IMR-90 (cell line): ENCODE measurements at regions not wholly inside any gene's neighbourhood (a gene's known extent, or its start where the extent isn't known, plus 50 kb on each side); places are given as distances from the start of the nearest gene placed in this dataset.
A peak's percentile ranks its signal among the peaks of the same experiment; 100 is the strongest.

Experiments
- ATAC-seq: fragments of 200-7000 bp; cut with Tn5 transposase; 2 replicates; pipeline ENCODE4 v1.9.1; 2020; ENCODE audit warnings: low read depth, mild to moderate bottlenecking, moderate library complexity
- BruUV-seq: library from RNA; stranded (reverse); fragments of 400-500 nt; replicated peaks from 2 replicates; lab custom pipeline; 2021; lab: Mats Ljungman, UMichigan
- CTCF ChIA-PET: fragments of 300-600 bp; formaldehyde crosslinking; extraction: SDS; loops from one replicate; lab custom pipeline; 2021; ENCODE audit warnings: antibody characterized with exemption; lab: Yijun Ruan, JAX
- POLR2A ChIA-PET: fragments of 300-600 bp; sonication (Branson Sonifier 250); formaldehyde crosslinking; loops from one replicate; lab custom pipeline; 2022; ENCODE audit warnings: antibody characterized with exemption; ENCODE audit not compliant: unreplicated experiment; lab: Charles Lee
- DNase-seq: peaks from one replicate; pipeline ENCODE4 v3.0.0; 2013
- H2AFZ ChIP-seq: replicated peaks from 2 replicates; pipeline ENCODE3; 2013; ENCODE audit warnings: low read length, mild to moderate bottlenecking; ENCODE audit not compliant: poor library complexity
- H2AK5ac ChIP-seq: 2 replicates; pipeline ENCODE4 v1.6.1; 2013; ENCODE audit warnings: low read depth, low read length, inconsistent platforms
- H2AK9ac ChIP-seq: replicated peaks from 2 replicates; pipeline ENCODE3; 2013; ENCODE audit warnings: mild to moderate bottlenecking, low read depth, low read length, moderate library complexity; ENCODE audit not compliant: poor library complexity
- H2BK120ac ChIP-seq: 2 replicates; pipeline ENCODE4 v1.6.1; 2013; ENCODE audit warnings: low read depth, low read length, inconsistent platforms
- H2BK15ac ChIP-seq: 3 replicates; pipeline ENCODE4 v1.6.1; 2013; ENCODE audit warnings: low read depth, low read length, inconsistent platforms
- H2BK20ac ChIP-seq: 2 replicates; pipeline ENCODE4 v1.6.1; 2013; ENCODE audit warnings: low read depth, mild to moderate bottlenecking, inconsistent platforms, low read length, moderate library complexity
- H2BK5ac ChIP-seq: 2 replicates; pipeline ENCODE4 v1.6.1; 2013; ENCODE audit warnings: mild to moderate bottlenecking, low read depth, low read length, inconsistent platforms; ENCODE audit not compliant: poor library complexity, severe bottlenecking
- H3K14ac ChIP-seq: replicated peaks from 2 replicates; pipeline ENCODE4 v1.6.1; 2013; ENCODE audit warnings: low read depth, low read length, inconsistent platforms
- H3K18ac ChIP-seq: 2 replicates; pipeline ENCODE4 v1.6.1; 2013; ENCODE audit warnings: low read depth, low read length, control low read depth
- H3K23ac ChIP-seq: 2 replicates; pipeline ENCODE4 v1.6.1; 2013; ENCODE audit warnings: low read depth, low read length, inconsistent platforms
- H3K27ac ChIP-seq: 2 replicates; pipeline ENCODE4 v1.5.1; 2013; ENCODE audit warnings: mild to moderate bottlenecking, control low read depth, low read length; ENCODE audit not compliant: insufficient read depth
- H3K27me3 ChIP-seq: 2 replicates; pipeline ENCODE4 v1.6.1; 2013; ENCODE audit warnings: low read length; ENCODE audit not compliant: control insufficient read depth, insufficient read depth
- H3K36me3 ChIP-seq: 2 replicates; pipeline ENCODE4 v1.6.1; 2013; ENCODE audit warnings: low read length, mixed read lengths; ENCODE audit not compliant: control insufficient read depth, insufficient read depth
- H3K4ac ChIP-seq: 2 replicates; pipeline ENCODE4 v1.6.1; 2013; ENCODE audit warnings: low read depth, low read length, inconsistent platforms
- H3K4me1 ChIP-seq: 2 replicates; pipeline ENCODE4 v1.6.1; 2013; ENCODE audit warnings: low read length, mixed read lengths; ENCODE audit not compliant: control insufficient read depth, insufficient read depth
- H3K4me2 ChIP-seq: 2 replicates; pipeline ENCODE4 v1.6.1; 2013; ENCODE audit warnings: low read depth, mild to moderate bottlenecking, control low read depth, low read length, moderate library complexity
- H3K4me3 ChIP-seq: 2 replicates; pipeline ENCODE4 v1.5.1; 2013; ENCODE audit warnings: low read depth, mild to moderate bottlenecking, control low read depth, low read length, moderate library complexity; ENCODE audit not compliant: insufficient read depth
- H3K56ac ChIP-seq: 2 replicates; pipeline ENCODE4 v1.6.1; 2013; ENCODE audit warnings: low read length, inconsistent platforms; ENCODE audit not compliant: insufficient read depth; ENCODE audit errors: extremely low read depth
- H3K79me1 ChIP-seq, 2 experiments: 2 replicates each; pipeline ENCODE4 v1.6.1; 2013; ENCODE audit warnings: low read length in 2 of 2, inconsistent platforms in 1 of 2, low read depth in 1 of 2
- H3K9ac ChIP-seq: 2 replicates; pipeline ENCODE4 v1.6.1; 2013; ENCODE audit warnings: low read depth, low read length, control low read depth
- H3K9me1 ChIP-seq: 2 replicates; pipeline ENCODE4 v1.6.1; 2013; ENCODE audit warnings: low read length, inconsistent platforms; ENCODE audit not compliant: insufficient read depth
- H3K9me3 ChIP-seq: 2 replicates; pipeline ENCODE4 v1.6.1; 2013; ENCODE audit warnings: low read length; ENCODE audit not compliant: control insufficient read depth, insufficient read depth
- H4K20me1 ChIP-seq: 2 replicates; pipeline ENCODE4 v1.6.1; 2013; ENCODE audit warnings: low read length, inconsistent platforms; ENCODE audit not compliant: insufficient read depth
- H4K5ac ChIP-seq: 2 replicates; pipeline ENCODE4 v1.6.1; 2013; ENCODE audit warnings: mild to moderate bottlenecking, low read depth, low read length, control low read depth
- H4K8ac ChIP-seq, 2 experiments: 2 replicates each; pipeline ENCODE4 v1.6.1; 2013; ENCODE audit warnings: low read depth in 2 of 2, low read length in 2 of 2, control low read depth in 1 of 2, inconsistent platforms in 1 of 2
- H4K91ac ChIP-seq: 2 replicates; pipeline ENCODE4 v1.6.1; 2013; ENCODE audit warnings: low read depth, low read length, inconsistent platforms; ENCODE audit not compliant: insufficient read depth
- POLR2A ChIP-seq: IDR thresholded peaks from 2 replicates; pipeline ENCODE4 v1.6.1; 2012; ENCODE audit warnings: mild to moderate bottlenecking, low read depth, low read length
- RCOR1 ChIP-seq: IDR thresholded peaks from 2 replicates; pipeline ENCODE4 v1.6.1; 2012; ENCODE audit warnings: mild to moderate bottlenecking, low read length, improper control_type of control experiment; ENCODE audit not compliant: insufficient replicate concordance
- WGBS, 2 experiments: methylation state at CpG; one replicate each; pipeline versions ENCODE4 v1.1.5 to v1.1.7; 2013; ENCODE audit warnings: missing lambda C conversion rate in 2 of 2; ENCODE audit not compliant: insufficient read length in 1 of 2; ENCODE audit errors: extremely low coverage in 2 of 2; 5-methylcytosine and 5-hydroxymethylcytosine counted together
- dilution Hi-C: fragments of 300-500 bp; cut with HindIII; formaldehyde crosslinking; loops from one replicate; pipeline ENCODE4 v1.14.3; 2018; ENCODE audit warnings: low sequenced_read_pairs; ENCODE audit not compliant: unreplicated experiment
- in situ Hi-C: fragments of 300-500 bp; cut with MboI; formaldehyde crosslinking; loops from 3 replicates; pipeline ENCODE4 v1.14.3; 2019; ENCODE audit warnings: low sequenced_read_pairs, inconsistent platforms, mixed read lengths
- intact Hi-C: fragments of 100-400 bp; cut with micrococcal nuclease; formaldehyde crosslinking; loops from 2 replicates; pipeline ENCODE4 v1.10.0; 2022
- TF ChIP-seq, protein P1 (sequence below): conservative IDR thresholded peaks from 2 replicates; pipeline ENCODE4 v1.5.1; 2012; ENCODE audit warnings: mild to moderate bottlenecking, low read depth, low read length, improper control_type of control experiment

GRCh38 chr14:58826845-58827686, 189.3 kb downstream of the DACT1 start:
- in situ Hi-C loops (no loop called here), dilution Hi-C loops (no loop called here), intact Hi-C loops (no loop called here)
- Histone ChIP-seq H2BK15ac (no peak overlapping the region), H3K4ac (no peak overlapping the region), H2BK120ac (no peak overlapping the region), H3K56ac (no peak overlapping the region), H3K36me3 (no peaks in the 10 kb centered on the region), H3K9me3 (peaks cover 6% of the 10 kb centered on the region; the same call in 1 of the 2 replicates), H3K23ac (no peak overlapping the region), H2AK9ac (no peak overlapping the region), H3K9ac (no peak overlapping the region), H2BK20ac (no peak overlapping the region), H2BK5ac (no peak overlapping the region), H3K4me1 (no peaks in the 10 kb centered on the region; the same call in 1 of the 2 replicates), H3K14ac (no peak overlapping the region), H3K4me3 (no peak overlapping the region), H3K18ac (no peak overlapping the region), H3K4me2 (no peak overlapping the region), H4K20me1 (0 out of 2 replicates have a peak, but pooled peaks cover 4% of the 10 kb centered on the region), H4K8ac (no peak overlapping the region), H4K5ac (no peak overlapping the region), H2AFZ (no peak overlapping the region), H3K27me3 (peaks cover 3% of the 10 kb centered on the region; the same call in 1 of the 2 replicates), H2AK5ac (no peak overlapping the region), H3K9me1 (peaks cover 5% of the 10 kb centered on the region), H3K79me1 (no peaks in the 10 kb centered on the region), H3K27ac (no peak overlapping the region), H4K91ac (no peak overlapping the region)
- ChIA-PET POLR2A (no interaction called here), CTCF (interaction anchor here (1.3 kb wide), 1 partner anchor 11 kb away, joined by 3 read pairs; no protein-coding TSS in a partner anchor)
- no peak for TF ChIP-seq POLR2A
- TF ChIP-seq, protein P1, sequence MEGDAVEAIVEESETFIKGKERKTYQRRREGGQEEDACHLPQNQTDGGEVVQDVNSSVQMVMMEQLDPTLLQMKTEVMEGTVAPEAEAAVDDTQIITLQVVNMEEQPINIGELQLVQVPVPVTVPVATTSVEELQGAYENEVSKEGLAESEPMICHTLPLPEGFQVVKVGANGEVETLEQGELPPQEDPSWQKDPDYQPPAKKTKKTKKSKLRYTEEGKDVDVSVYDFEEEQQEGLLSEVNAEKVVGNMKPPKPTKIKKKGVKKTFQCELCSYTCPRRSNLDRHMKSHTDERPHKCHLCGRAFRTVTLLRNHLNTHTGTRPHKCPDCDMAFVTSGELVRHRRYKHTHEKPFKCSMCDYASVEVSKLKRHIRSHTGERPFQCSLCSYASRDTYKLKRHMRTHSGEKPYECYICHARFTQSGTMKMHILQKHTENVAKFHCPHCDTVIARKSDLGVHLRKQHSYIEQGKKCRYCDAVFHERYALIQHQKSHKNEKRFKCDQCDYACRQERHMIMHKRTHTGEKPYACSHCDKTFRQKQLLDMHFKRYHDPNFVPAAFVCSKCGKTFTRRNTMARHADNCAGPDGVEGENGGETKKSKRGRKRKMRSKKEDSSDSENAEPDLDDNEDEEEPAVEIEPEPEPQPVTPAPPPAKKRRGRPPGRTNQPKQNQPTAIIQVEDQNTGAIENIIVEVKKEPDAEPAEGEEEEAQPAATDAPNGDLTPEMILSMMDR, result peak; percentile 28; the same call in 1 of the 2 replicates
- no peak for TF ChIP-seq RCOR1
- DNase-seq (no peak), ATAC-seq (no peak)
- BruUV-seq, result no TSS peak
- WGBS, 2 experiments, result no CpG with 5 or more reads among the region's 9 CpGs
